ENCODE measurements at regions not wholly inside any gene's neighbourhood (a gene's known extent, or its start where the extent isn't known, plus 50 kb on each side); places are given as distances from the start of the nearest gene placed in this dataset.

DNA sequence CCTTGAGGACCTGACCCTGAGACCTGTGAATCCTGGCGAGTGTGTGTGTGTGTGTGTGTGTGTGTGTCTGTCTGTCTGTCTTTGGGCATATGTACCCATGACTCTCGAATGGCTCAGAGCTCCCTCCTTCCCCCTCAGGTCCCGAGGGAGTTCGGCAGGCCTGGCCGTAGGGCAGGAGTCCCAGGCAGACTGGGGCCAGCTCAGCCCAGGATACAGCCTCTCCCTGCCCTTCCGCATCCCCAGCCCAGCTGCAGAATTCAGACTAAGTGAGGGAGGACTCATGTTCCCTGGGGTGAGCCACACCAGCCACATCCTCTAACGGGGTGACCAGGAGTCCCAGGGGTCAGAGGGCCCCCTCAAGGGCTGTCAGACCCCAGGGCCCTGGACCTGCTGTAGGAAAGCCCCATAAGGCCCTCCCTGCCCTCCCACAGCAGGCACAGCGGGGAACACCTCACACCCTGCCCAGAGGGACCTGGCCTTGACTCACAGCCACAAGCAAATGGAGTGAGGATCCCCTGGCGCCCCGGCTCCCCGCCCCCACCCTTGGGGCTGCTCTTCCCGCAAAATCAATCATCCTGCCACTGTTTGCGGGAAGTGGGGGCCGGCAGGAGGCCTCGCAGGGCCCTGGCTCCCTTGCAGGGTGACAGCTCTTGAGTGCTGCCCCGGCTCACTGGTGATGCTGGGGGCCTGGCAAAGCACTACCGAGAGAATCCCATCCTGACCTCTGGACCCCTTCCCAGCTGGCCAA is 101.7 kb upstream of the CASZ1 start:
- peak; percentile 21 for DNase-seq

DNA sequence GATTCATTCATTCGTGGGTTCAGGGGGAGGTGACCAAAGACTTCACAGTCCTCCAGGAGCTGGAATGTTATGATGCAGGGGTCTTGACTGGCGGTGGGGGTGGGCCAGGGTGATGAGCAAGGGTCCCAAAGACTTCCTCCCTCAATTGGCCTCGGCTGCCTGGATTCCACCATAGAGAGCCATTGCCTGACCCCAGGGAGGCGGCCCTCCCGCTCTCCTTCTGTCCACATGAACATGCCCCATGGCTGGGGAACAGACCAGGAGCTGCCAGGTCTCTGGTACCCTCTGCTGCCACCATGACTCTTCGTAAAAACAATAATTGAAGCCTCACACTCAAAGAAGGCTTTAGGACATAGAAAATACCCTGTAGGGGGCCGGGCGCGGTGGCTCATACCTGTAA is 102.5 kb upstream of the CASZ1 start:
- DNase-seq = no peak

DNA sequence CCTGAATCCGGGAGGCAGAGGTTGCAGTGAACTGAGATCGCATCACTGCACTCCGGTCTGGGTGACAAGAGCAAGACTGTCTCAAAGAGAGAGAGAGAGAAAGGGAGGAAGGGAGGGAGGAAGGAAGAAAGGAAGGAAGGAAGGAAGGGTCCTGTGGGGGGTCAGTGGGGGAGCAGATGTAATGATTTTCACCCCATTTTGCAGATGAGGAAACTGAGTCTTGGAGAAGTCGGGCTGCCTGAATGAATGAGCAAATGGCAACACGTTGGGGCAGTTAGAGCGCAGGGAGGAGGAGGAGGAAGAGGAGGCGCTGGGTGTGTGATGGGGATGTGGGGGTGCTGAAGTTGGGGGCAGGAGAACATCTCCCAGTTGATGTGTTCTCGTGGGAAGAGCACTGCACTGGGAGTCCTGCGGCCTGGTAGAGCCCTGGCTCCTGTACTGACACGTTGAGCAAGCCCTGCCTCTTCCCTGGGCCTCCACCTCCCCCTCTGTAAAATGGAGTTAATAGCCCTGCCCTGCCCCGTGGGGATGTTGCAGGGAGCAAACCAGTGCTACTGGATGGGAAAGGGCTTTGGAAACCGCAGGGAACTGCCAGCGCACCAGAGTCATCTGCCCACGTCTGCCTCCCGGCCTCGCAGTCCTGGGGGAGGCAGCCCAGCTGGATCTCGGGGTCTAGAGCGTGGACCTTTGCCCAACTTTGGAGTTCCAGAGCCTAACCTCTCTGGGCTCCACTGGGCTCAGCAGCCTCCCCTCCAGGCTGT is 103.2 kb upstream of the CASZ1 start:
- DNase-seq = peak; percentile 72

DNA sequence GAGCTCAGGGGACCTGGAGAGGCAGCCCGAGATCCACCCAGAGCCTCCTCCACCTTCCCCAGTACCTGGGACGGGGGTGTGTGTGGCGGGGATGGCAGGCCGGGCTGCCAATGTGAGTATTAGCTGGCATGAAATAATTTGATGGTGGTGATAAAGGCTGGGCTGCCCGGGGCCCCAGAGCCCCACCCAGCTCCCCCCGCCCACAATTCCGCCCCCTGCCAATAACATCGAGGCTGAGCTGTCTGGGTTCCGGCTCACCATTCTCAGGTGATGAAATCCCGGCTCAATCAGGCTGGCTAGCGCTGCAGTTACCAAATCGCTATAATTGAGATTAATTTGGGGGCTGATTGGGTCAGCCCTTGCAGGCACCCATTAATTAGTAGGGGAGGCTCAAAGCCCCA is 103.8 kb upstream of the CASZ1 start:
- DNase-seq = peak; percentile 40

DNA sequence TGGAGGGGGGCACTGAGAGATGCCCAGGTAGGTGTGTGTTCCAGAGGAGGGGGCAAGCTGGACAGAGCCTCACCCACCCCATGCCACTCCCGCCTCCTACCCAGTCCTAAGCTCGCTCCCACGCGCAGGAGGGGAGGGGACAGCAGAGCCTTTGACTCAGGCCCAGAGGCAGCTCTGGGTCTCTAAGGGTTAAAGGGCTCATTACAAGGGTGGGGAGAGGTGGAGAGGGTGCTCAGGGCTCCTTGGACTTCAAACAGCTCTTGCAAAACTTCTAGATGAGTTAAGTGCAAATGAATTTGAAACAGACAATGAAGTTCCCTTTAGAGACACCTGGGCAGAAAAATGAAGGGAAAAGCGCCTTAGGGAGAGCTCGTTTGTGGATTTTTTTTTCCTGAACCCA is 104.2 kb upstream of the CASZ1 start:
- DNase-seq = peak; percentile 78

DNA sequence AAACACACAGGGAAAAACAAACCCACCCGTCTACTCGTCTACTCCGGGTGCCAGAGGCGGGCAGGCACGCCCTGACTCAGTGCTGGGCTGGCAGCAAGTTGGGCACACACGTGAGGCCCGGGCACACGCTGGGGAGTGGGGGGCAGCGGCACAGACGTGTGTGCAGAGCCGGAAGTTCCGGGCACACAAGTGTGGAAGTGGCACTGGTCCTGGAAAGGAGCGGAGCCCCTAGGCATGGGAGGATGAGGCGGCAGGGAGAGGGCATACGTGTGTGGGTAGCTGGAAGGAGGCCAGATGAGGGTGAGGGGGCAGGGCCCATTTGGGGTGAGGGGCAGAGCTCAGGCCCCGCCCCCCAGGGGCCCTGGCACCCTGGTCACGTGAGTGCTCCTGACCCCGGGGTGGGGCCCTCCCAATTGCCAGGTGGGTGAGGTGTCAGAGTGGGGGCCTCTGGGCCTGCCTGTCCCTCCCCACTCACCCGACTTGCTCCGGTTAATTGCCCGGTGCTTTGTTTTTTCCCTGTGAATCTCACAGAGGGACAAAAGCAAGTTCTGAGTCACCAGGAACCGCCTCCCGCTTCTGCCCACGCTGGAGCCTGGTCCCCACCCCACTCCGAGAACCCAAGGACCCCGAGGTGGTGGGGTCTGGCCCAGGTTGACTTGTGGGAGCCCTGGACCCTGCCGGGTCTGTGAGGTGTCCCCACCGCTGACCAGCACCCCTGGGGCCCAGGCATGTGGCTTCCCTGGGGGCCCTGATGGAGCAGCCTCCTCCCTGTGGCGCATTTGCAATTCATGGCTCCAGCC is 104.8 kb upstream of the CASZ1 start:
- DNase-seq = no peak

DNA sequence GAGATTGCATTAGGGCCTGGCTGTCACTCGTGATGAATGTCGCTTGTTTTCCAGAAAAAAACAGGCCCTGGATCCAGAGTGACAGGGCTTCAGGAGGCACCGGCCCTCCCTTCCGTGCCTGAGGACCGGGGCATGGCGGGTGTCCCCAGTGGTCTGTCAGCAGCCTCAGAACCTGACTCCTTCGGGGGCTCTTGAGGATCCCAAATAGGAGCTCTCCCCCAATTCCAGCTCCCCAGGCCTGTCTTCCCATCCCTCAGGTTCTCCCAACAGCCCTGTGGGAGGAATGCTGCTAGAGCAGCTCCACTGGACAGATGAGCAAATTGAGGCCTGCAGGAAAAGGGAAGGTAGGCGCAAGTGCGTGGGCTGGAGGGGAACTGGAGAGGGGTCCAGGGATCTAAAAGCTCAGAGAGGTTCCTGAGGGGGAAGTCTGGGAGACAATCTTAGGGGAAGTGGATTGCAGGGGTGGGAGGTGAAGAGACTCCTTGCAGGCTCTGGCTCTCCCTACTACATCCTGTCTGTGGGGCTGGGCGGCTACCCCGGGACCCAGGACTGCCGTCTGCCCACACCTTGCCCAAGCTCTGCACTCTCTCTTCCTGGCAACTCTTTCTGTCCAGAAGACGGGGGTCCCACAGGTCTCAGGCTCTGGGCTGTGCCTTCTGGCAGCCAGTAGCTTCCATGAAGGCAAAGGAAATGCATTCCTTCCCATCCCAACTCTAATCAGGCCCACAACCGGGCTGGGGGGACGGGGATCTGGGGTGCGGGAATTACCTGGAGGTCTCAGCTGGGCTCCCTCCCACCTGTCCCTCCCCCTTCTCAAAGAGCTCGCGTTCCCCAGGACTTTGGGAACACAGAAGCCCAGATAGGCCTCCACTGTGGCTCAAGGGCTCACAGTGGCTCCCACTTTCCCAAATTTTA is 105.7 kb upstream of the CASZ1 start:
- peak; percentile 14 for DNase-seq

DNA sequence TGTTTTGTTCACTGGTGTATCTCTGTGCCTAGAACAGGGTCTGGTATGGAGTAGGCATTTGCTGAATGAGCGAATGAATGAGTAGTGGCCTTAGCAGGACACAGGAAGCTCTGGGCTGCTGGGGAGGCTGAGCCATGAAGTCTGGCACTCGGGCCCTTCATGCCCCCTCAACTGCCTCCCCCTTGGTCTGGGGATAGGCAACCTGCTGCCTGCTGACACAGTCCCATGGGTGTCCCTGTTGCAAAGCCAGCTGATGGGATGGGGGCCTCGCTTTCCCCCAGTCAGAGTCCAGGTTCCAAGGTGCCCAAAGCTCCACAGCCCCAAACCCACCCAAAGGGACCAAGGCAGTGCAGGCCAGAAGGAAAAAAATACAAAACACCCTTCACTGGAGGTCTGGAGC is 107.0 kb upstream of the CASZ1 start:
- no peak for DNase-seq

DNA sequence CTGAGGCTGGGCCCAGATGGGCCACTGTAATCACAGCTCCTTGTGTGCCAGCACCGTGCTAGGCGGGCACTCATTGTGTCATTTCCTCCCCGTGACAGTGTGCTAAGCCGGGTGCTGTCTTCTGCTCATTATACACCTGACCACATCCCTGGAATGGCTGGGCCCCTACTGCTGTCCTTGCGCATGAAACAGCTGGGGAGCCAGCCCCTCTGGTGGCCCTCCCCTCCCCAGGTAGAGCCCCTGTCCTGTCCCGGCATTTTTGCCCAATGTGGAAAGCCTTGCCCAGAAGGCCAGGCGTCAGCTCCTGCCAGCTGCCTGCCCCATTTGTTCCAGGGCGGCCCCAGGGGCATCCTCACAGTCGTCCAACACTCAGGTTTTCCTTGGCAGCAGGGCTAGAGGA is 107.4 kb upstream of the CASZ1 start:
- no peak for DNase-seq

DNA sequence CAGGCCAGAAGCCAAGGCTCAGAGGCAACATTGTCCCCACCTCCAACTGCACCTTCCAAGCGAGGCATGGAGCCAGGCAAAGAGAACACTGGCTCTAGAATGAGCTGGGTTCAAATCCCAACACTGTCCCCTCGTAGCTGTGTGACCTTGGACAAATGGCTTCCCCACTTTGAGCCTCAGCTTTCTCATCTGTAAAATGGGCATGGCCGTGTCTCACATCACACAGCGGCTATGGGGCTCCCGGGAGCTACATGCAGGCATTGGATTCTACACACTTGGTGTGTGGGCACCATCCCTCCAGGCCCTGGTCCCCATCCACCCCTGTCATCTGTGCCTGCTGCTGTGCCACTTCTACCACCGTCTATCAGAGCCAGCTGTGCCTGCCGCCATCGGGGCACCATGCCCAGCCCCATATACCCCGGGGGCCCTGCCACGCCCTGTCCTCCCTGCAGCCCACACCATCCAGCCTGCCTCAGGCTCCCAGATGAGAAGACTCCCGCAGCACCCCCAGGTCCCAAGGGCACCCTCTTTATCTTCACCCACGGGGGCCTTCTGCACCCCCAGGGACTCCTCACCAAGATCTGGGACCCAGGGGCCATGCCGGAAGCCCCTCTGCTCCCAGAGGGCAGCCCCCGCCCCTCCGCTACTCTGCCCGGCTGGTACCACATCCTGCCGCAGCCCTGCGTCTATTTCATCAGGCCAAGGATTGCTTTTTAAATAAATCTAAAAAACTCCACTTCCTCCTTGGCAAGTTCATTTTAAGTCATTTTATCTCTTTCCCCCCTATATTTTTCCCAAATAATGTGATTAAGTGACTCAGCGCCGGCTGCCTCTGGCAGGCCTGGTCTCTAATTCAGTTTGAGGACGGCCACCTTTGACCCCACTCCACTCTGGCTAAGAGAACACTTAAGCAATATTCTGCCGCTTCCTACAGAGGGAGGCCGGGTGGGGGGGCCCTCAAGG is 107.8 kb upstream of the TARDBP start:
- DNase-seq = no peak

DNA sequence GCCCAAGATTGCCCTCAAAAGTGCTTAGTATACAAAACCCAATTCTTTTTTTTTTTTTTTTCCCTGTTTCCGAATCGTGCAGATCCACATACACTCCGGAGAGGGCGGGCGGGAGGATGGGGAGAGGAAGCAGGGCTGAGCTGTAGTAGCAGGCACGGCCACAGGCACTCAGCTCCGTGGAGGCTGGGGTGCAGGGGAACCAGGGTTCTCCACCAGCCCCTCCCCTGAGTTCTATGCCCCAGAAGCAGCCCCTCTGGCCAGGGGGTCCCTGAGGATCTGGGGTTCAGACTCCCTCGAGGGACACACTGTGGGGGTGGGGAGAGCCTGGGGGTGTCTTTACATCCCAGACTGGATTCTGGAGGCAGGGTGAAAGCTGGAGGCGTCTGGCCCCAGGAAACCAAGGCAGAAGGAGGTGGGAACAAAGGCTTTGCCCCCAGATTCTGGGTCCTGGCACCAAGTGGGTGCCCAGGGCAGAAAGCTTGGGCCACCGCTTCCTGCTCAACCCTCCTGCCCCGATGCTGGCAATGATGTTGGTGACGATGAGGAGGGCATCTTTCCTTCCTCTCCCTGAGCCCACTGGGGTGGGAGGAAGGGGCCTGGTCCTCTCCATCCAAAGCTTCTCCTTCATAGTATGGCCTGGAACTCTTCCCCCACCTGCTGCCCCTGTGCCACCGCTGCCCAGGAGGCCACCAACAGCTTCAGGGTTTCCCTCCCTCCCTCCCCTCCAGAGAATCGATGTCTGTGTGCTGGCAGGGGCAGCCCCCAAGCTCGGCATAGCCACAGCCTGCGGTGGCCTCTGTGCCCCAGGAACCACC is 106.4 kb upstream of the TARDBP start:
- no peak for DNase-seq

DNA sequence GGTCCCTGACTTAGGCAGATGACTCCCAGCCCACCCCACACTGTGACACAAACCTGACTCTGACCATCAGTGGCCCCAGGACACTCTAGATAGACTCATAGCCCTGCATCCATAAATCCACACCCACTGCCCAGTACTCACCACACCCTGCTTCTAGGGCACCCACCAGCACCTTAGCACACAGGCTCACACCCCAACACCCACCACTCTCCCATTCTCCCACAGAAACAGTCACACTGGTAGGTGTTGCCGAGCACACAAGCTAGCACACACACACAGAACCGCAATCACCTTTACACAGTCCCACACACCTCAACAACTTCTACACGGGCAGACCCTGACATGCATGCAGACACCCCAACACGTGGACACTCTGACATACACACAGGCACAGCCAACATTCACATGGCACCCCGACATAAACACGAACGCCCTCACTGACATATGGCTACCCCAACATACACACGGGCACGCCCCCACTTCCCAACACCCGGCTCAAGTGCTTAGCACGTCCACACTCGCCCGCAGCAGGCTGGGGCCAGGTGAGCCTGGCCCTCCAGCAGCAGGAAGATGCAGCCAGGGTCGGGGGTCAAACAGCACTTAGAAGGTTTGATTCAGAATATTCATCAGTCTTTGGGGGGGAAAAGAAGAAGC is 105.5 kb upstream of the TARDBP start:
- no peak for DNase-seq

DNA sequence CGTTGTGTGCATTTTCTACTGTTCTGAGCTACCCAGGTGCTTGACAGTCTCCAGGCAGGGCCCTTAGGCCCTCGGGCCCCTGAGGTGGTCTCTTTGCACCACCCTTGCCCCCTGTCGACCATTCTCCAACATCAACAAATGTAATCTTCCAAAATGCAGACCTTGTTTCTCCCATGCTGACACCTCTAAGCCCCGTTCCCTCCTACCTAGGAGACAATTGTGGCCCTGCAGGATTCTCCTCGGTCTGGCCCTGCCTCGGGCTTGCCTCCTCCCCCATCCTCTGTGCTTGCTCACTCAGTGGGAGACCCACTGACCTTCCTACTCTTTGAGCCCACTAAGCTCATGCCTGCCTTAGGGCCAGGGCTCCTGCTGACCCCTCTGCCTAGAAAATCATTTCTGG is 104.2 kb upstream of the TARDBP start:
- no peak for DNase-seq

DNA sequence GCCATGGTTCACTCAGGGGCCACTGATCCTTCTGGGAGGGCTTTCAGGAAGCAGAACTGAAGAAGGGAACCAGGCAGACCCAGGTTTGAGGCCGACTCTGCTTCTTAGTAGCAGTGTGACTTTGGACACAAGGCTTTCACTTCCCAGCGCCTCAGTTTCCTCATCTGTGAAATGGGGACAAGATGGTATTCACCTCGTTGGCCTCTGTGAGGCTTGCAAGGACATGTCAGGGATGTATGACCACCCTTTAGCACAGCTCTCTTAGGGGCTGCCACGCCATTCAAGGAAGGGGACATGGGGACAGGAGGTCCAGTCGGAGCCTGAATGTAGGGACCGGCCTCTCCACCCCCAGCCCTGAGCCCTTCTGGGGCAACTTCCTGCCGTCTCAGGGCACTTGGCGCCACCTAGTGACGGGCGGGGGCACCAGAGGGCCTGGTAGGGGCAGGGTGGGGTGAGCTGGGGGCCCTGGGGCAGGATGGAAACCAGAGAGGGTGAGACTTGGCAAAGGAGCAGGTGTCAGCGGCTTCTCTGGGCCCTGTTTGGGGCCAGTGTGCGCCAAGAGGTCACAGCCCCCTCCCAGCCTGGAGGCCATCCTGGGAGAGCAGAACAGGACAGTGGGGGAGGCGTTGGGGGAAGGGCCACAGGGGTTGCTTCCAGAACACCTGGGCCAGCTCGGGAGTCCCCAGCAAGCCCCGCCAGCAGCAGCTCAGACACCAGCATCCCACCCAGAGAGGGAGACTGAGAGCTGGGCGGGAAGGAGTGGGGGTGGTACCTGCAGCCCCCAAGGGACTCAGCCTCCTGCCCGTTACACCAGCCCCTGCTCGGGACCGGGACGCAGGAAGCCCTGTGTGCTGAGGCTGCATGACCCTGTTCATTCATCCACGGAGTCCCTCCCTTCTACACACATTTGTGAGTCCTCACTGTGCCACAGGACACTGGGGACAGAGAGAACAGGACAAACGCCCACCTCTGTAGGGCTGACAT is 102.5 kb upstream of the TARDBP start:
- DNase-seq = peak; percentile 20

DNA sequence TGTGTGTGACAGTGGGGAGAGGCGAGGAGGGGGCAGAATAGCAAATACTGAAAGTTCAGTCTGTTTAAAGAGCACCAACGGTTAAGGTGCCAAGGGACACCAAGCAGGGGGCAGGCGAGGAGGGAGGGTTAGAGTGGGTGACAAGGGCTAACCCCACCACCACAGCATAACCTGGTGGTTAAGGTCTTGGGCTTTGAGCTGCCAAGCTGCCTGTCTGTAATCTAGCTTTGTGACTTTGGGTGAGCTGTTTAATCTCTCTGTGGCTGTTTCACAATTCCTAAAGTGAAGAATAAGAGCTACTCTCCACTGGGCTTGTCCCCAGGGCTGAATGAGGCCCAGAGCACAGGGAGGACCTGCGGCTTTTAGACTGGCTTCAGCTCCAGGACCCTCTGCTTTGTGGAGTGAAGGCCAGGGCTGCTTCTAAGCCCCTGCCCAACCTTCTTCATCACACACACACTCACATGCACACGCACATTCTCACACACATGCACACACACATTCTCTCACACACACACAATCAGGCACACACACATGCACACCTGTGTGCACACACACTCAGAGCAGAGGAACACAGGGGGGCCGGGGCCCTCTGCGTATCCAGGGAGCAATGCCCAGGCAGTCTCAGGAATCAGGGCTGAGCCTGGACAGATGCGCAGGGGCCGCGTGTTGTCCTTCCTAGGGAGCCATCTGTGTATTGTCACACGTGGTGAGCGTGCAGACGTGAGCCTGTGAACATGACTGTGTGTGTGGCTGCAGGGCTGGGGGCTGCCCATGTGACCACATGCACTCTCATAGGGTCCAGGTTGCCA is 101.6 kb upstream of the TARDBP start:
- DNase-seq = no peak

DNA sequence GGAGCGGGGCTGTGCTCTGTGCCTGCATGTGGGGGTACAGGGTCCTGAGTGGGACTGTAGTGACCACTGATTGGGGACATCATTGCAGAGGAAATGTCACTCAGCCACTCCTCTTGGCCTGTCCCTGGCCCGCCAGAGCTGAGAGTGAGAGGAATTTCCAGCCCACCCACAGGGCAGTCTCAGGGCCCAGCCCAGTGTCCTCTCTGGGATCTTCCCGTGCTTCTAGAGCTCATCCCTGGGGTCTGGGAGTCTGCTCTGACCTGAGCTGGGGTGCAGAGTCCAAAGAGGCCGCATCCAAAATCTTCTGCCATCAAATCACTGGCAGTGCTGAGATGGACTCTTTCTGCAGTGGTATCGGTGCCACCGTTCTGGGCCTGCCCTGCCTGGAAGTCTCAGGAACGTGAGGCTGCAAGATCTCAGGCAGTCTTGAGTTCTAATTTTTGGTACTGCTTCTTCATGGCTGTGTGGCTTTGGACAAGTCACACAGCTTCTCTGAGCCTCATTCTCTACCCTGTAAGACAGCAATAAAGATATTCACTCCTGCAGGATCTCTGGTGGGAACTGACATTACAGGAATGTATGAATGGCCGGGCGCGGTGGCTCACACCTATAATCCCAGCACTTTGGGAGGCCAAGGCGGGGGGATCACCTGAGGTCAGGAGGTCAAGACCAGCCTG is 100.8 kb upstream of the TARDBP start:
- DNase-seq = no peak

DNA sequence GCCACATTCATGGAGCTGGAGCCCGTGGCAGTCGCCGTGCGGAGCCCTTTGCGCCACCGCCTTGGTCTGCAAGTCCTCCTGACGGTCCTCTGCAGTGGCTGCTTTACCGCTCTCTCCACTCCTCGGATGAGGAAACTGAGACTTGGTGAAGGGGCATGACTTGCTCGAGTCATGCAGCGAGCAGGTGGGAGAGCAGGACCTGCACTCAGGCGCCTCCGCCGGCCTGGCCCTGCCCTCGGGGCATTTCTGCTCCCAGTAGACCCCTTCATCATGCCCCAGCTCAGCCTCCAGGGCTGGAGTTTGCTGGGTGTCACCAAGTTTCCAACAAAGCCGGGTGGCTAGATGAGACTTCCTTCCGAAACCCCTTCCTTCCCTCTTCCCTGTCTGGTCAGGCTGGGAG is 100.0 kb upstream of the TARDBP start:
- DNase-seq = no peak

Measured in NCI-H226 (cell line).